HG03521 (cell line): ENCODE measurements at regions not wholly inside any gene's neighbourhood (a gene's known extent, or its start where the extent isn't known, plus 50 kb on each side); places are given as distances from the start of the nearest gene placed in this dataset.
"Not testable (repeated sequence)": the region's sequence is repeated elsewhere in the genome, so short reads cannot be mapped to it uniquely, and the experiment has no call there.

ENCODE experiments used
- ATAC-seq: cut with Tn5 transposase; IDR thresholded peaks from one replicate; pipeline ENCODE4 v1.9.1; 2021; ENCODE audit warnings: mild to moderate bottlenecking, moderate library complexity; ENCODE audit not compliant: unreplicated experiment

GRCh38 chr22:22697377-22698117, 53.1 kb downstream of the GGTLC2 start:
- ATAC-seq = no peak

- ATAC-seq = no peak
Observed at GRCh38 chr22:22698263-22698750, 53.9 kb downstream of the GGTLC2 start.

DNA sequence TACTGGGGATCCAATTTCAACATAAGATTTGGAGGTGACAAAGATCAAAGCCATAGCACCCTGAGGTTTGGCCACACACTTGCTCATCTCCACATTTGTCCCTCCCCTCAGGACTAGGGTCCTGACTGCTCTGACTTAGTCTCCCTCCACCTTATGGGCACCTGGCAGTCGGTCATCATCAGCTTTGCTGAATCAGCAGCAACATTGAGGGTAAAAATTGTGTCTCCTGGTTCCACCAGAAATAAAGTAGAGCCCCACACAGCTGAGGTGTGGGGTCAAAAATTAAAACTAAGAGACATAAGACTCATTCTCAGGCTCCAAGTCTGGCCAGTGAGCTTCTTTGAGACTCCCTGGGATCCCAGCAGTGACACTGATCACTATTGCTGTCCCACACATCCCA, 56.2 kb downstream of the GGTLC2 start:
- ATAC-seq = no peak

- not testable (repeated sequence) for ATAC-seq
Observed at GRCh38 chr22:22701557-22701956, 57.1 kb downstream of the GGTLC2 start.

DNA sequence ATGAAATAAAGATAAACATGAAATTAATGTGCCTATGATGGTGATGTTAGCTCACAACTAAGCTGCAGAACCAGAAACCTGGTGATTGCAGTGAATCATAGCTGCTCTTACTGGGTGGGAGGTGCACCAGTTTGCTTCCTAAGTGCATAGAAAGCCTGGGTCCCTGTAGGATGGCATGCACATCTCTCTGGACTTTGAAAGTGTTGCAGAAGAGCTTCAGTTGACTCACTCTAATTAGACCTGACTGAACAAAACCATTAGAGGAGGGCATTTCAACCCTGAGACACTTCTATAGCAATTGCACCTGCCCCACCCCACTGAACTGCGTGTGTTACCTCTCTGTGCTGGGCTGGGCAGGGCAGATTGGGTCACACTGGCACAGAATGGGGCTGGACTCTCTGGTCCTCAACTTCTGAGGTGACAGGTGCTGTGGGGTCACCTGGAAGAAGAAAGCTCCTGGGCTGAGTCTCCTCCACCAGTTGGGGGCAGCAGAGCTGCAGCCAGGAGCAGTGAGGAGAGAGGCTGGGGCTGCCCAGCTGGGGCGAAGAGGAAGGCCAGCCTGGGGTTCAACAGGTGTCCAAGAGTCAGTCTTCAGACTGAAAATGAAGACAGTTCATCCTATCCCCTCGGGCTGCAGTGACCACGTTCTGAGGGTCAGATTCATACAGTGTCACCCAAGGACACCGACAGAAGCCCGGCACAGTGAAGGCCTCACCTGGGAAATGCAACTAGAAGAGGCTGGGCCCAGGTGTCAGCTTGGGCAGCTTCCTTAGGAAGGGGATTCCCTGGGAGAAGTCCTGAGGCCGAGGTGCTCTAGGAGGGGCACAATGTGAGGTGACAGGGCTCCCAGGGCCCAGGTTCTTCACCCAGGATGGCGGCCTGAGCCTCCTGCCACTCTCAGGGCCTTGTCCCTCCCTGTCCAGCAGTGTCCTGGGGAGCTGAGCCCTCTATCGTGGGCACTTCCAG, 58.1 kb downstream of the GGTLC2 start:
- ATAC-seq = no peak

DNA sequence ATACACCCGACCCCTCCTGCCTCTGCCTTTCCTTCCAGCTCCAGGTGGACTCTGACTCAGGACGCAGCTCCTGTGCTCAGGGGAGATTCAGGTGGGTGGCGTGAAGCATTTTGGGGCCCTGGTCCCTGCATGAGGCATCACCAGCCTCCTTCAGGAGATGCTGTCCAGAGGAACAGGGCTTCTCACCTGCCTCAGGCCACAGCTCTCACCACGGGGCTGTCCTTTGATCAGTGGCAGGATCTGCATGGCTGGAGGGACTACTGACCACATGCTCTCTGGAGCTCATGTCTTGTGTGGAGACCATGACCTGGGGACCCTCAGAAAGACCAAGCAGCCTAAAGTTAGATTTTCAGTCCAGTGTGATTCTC, 58.8 kb downstream of the GGTLC2 start:
- ATAC-seq = no peak

GRCh38 chr22:22703715-22704114, 59.3 kb downstream of the GGTLC2 start:
- ATAC-seq = no peak

- no peak for ATAC-seq
Observed at GRCh38 chr22:22704156-22704946, 59.9 kb downstream of the GGTLC2 start.

DNA sequence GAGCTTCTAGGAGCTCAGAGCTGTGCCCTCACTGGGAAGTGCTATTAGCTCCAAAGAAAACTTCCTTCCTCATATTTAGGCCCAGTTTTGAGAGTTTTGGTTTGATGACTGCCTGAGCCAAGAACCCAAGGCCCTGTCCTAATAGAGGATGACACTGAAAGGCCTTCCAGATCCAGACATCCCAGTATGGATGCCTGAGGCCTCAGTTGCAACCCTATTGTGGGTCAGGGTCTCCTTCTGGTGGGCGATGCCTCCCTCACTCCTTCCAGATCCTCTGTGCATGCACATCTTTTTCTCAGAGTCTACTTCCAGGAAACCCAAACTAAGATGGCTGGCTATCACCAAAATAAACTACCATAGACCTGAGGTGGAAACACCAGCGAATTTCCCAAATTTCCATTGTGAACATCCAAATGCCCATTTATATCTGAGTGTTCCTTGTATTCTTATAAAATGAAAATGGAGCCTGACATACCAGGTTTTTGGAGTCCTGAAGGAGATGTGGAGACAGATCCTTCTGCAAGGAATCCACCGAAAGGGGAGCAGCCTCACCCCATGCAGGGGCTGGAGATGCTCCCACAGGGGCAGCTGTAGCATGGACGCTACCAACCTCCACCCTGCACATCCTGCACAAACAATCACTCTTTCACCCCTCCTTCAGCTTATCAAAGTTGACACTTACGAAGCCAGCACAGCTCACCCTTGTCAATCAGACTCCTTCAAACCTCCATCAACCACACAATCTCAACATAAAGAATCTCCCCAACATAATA, 61.1 kb downstream of the GGTLC2 start:
- ATAC-seq = no peak

DNA sequence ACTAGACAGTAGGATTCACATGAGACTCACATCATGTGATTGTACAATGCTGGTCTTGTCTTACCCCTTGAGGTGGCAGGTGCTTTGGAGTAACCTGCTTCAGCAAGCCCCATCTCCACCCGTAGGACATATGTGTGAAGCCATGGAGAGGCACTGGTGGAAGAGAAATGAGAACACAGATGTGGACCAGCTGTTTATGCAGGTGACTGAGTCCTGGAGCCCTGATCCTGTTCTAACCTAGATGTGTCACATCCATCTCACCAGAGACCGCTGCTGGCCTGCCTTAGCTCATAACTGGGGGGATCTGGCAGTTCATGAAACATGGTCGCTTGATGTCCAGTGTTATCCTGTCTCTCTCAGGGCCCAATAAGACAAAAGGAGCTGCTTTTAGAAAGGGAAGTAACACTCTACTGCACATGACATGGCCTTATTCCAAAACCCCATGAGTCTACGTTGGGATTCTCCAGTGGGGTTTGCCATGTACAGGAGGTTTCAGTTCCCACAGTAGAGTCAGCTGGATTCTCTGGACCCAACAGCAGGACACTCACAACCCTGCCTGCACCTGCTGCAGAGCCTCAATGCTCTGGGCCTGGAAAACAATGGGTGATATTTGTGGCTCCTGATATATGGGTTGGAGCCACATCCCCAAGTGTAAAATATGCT, 62.0 kb downstream of the GGTLC2 start:
- no peak for ATAC-seq

DNA sequence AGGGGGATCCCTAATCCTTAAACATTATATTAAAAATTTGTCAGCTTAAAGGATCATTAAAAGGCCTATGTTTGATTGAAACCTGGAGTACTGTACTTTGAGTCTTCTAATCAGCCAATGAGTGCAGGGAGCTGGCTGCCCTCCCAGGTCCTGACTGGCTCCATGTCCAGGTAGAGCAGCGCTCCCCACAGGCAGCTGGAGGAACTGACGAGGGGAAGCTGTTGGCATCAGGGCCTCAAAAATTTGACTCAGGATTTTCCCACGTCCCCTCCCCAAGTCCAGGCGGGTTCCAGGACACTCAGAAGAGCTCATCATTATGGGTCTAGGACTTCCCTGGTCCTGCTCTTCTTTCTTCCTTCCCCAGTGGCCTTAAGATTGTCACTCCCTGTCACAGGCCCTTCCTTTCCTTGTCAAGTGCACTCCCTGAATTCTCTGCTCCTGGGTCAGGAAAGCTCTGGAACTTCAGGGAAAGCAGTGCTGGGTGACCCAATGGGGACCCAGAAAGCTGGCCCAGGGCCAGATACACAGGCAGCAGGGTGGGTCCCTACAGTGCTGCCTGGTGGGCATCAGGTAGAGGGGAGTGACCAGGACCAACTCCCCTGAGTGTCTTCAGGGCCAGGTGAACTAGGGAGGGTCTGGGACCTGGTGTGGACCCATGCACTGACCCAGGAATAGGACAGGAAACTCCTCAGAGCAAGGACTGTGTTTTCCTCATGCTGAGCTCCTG, 65.5 kb downstream of the GGTLC2 start:
- ATAC-seq = no peak

GRCh38 chr22:22710719-22711531, 66.5 kb downstream of the GGTLC2 start:
- no peak for ATAC-seq

DNA sequence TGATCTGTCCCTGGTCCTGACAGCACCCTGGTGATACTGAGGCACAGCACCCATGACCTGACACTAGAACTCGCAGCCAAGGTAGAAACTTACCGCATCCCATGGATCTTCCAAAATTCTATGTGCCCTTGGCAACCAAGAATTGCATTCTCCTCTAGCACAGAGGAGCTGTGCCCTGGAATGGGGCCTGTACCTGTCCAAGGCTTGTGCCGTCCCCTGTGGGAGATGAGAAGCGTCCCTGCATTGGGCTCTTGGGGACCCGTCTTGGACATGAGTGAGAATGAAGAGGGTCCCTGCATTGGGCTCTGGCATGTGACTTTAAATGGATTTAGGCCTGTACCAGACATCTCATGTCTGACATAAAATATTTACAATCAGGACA, 67.1 kb downstream of the GGTLC2 start:
- no peak for ATAC-seq

DNA sequence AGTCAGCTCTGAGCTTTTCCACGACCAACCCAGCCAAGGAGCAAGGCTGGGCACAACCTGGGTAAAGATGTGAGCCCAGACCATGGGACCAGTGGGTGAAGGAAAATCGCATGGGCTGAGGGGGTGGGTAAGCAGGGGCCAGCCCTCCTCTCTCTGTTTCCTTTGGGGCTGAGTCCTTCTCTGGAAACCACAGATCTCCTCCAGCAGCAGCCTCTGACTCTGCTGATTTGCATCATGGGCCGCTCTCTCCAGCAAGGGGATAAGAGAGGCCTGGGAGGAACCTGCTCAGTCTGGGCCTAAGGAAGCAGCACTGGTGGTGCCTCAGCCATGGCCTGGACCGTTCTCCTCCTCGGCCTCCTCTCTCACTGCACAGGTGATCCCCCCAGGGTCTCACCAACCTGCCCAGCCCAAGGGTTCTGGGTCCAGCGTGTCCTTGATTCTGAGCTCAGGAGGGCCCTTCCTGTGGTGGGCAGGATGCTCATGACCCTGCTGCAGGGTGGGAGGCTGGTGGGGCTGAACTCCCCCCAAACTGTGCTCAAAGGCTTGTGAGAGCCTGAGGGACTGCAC, 67.8 kb downstream of the GGTLC2 start:
- ATAC-seq = no peak

- no peak for ATAC-seq
Observed at GRCh38 chr22:22712666-22713365, 68.4 kb downstream of the GGTLC2 start.

DNA sequence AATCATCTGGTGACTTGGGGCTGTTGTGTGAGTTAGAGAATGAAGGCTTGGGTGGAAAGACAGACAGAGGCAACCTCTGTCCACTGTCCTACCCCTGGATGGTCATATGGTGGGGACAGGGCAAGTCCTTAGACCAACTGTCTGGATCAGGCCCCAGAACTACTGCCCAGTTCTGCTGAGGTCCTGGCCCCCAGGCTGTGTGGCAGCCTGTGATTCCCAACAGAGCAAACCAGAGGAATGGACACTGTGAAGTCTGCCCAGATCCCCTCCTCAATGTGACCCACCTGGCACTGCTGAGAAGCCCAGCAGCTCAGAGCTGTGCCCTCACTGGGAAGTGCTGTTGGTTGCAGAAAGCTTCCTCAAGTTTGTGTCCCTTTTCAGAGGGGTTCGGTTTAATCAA, 69.0 kb downstream of the GGTLC2 start:
- no peak for ATAC-seq

DNA sequence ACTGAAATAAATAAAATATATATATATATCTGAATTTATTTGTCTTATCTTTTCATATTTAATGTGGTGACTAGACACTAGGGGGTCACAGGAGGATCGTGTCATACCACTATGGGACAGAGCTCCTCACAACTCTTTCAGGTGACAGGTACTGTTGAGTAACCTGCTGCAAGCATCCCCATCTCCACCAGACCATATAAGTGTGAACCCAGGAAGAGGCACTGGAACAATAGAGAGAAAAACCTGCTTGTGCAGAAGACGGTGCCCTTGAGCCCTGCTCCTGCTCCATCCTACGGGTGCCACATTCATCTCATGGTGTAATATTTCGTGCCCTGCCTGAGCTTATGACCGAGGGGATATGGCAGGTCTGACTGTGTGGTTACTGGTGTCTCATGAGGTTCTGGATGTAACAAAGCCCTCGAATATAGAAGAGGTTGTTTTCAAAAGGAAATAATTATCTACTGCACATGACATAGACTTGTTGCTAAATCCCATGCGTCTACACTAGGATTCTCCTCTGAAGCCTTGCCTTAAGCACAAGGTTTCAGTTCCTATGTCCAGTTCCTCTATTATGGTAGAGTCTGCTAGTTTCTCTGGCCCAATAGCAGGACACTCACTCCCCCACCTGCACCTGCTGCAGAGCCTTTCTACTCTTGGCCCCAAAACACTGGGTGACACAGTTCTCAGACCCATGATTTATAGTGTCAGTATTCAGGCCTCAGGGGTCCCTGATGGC, 70.4 kb downstream of the GGTLC2 start:
- no peak for ATAC-seq
